GM12878 (cell line): ENCODE measurements at regions not wholly inside any gene's neighbourhood (a gene's known extent, or its start where the extent isn't known, plus 50 kb on each side); places are given as distances from the start of the nearest gene placed in this dataset.

Experiments
- BCLAF1 ChIP-seq: fragments of 450-650 bp; IDR thresholded peaks from 2 replicates; pipeline ENCODE4 v1.6.1; 2017; ENCODE audit warnings: antibody characterized with exemption, mild to moderate bottlenecking, moderate library complexity
- CUX1 ChIP-seq: IDR thresholded peaks from 2 replicates; pipeline ENCODE4 v1.6.1; 2012; ENCODE audit warnings: improper control_type of control experiment, low read depth, low read length; ENCODE audit not compliant: insufficient replicate concordance
- HDAC2 ChIP-seq: fragments of 200-600 bp; sonication (generic); IDR thresholded peaks from 2 replicates; pipeline ENCODE4 v1.6.1; 2017
- RCOR1 ChIP-seq: conservative IDR thresholded peaks from 2 replicates; pipeline ENCODE4 v1.6.1; 2012; ENCODE audit warnings: low read depth, low read length, improper control_type of control experiment
- SIN3A ChIP-seq: IDR thresholded peaks from 2 replicates; pipeline ENCODE4 v1.6.1; 2012; ENCODE audit warnings: low read depth, low read length, improper control_type of control experiment
- WRNIP1 ChIP-seq: IDR thresholded peaks from 2 replicates; pipeline ENCODE4 v1.6.1; 2011; ENCODE audit warnings: low read depth, low read length, improper control_type of control experiment, borderline replicate concordance

- no peak for TF ChIP-seq CUX1
- TF ChIP-seq SIN3A = no peak
- no peak for TF ChIP-seq HDAC2
- TF ChIP-seq BCLAF1 = no peak
- TF ChIP-seq RCOR1 = no peak
- no peak for TF ChIP-seq WRNIP1
Observed at GRCh38 chr11:71125150-71125549, 127.2 kb downstream of the SHANK2 start (continued).
